GM19025 (cell line): ENCODE measurements at regions not wholly inside any gene's neighbourhood (a gene's known extent, or its start where the extent isn't known, plus 50 kb on each side); places are given as distances from the start of the nearest gene placed in this dataset.

Experiments
- ATAC-seq: cut with Tn5 transposase; IDR thresholded peaks from one replicate; pipeline ENCODE4 v1.9.1; 2021; ENCODE audit warnings: mild to moderate bottlenecking, low read depth, moderate library complexity; ENCODE audit not compliant: unreplicated experiment

DNA sequence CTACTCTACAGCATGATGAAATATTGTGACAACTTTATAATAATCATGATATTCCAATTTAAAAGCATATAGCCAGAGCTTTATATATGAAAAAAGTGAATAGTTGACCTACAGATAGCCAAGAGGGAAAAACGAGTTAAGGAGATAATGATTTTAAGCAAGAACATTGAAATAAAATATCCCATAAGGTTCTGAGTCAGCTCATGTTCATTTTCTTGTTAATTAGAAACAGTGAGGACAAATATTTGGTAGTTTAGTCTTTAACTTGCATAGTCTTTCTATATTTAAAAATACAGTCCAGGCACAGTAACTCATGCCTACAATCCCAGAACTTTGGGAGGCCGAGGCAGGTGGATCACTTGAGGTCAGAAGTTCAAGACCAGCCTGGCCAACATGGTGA lies 55.8 kb upstream of the CDH6 start:
- no peak for ATAC-seq

- no peak for ATAC-seq
Observed at GRCh38 chr5:31135542-31135941, 57.9 kb upstream of the CDH6 start.

- no peak for ATAC-seq
Observed at GRCh38 chr5:31133488-31133887, 60.0 kb upstream of the CDH6 start.

- no peak for ATAC-seq
Observed at GRCh38 chr5:31131381-31131891, 62.0 kb upstream of the CDH6 start.

- ATAC-seq: no peak
Observed at GRCh38 chr5:31130676-31131075, 62.8 kb upstream of the CDH6 start.

DNA sequence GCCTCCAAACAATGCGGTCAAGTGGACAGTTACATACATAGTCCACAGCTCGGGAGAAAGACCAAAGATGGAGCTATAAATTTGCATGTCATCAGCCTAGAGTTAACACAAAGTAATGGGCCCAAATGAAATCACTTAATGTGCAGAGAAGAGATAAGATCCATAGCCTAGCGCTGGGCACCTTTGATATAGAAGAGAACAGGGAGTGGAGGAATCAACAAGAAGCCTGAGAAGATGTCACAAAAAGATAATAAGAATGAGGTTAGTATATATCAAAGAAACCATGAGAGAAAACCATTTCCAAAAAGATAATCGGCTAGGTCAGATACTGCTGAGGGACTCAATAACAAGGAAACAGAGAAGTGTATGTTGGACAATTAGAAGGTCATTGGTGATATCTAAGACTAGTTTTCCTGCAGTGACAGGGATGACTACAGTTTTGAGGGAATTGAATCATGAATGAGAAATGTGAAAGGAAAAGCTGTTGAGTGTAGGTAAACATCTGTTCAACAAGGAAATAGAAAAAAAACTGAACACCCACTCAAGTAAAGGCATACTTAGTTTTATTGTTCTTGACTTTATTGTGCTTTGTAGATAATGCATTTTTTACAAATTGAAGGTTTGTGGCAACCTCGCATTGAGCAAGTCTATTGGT lies 68.7 kb upstream of the CDH6 start:
- ATAC-seq: no peak

GRCh38 chr5:31124026-31124425 lies 69.5 kb upstream of the CDH6 start:
- ATAC-seq: no peak

GRCh38 chr5:31122998-31123951 lies 70.2 kb upstream of the CDH6 start:
- ATAC-seq: no peak

DNA sequence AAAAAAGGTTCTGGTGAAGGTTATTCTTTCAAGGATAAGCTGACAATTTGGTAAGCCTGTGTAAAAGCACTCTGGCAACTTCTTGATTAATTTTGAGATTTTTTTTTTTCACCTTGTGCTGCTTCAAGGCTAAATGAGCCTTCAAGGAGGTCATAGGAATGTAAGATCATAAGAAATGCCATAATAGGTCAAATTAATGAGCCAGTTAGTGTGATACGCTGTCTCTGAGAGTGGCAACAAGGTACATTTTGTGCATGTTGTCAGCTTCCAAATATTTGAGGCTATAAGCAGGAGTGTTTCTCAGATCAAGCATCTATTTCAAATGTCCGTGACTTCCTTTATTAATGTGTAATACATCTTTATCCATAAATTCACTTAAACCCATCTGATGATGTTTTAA lies 72.3 kb upstream of the CDH6 start:
- ATAC-seq: no peak

- no peak for ATAC-seq
Observed at GRCh38 chr5:31120642-31120948, 72.9 kb upstream of the CDH6 start.

DNA sequence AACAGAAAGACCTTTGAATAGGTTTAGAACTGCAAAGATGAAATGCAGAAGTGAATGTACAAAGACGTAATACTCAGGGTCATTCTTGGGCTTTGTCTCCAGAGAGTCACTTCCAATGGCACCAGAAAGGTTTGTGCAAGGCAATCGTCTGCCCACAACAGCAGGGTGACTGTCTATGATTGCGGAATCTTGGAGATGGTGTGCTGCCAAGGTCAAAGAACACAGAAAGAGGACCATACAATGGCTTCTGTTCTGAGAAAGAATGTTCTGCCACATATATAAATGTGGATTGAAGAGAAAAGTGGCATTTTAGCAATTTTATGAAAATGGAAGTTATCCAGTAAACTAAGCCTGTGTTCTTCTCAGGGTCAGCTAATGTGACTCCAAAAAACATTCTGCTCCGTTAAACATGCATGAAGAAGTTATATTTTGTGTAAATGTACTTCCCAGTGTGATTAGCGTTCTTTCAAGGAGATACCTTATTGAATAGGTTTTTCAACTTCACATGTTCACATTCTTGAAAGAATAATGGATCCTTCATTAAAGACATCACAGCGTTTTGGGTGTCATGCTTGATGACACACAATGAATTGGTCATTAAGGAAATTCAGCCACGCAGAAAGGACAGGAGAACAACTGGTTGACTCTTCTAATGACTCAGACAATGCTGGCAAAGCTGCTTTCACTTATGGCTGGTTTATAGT lies 73.4 kb upstream of the CDH6 start:
- no peak for ATAC-seq

DNA sequence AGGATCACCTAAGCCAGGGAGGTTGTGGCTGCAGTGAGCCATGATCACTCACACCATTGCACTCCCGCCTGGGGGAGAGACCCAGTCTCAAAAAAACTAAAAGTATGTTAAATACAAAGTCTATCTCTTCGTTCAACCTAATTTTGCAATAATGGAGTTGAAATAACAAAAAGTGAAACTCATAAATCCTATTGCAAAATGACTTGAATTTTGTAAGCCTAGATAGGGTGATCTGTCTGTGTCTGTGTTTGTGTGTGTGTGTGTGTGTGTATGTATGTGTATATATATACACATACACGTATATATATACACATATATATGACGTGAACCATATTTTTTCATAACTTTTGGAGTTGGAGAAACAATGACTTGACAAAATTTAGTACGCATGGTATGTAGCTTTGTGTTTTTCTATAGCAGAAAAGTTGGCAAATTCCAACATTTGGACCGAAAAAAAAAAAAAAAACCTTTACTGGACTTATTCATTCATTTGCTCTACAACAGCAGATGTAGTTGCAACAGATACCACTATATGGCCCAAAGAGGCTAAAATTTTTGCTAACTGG lies 76.9 kb upstream of the CDH6 start:
- ATAC-seq: no peak

DNA sequence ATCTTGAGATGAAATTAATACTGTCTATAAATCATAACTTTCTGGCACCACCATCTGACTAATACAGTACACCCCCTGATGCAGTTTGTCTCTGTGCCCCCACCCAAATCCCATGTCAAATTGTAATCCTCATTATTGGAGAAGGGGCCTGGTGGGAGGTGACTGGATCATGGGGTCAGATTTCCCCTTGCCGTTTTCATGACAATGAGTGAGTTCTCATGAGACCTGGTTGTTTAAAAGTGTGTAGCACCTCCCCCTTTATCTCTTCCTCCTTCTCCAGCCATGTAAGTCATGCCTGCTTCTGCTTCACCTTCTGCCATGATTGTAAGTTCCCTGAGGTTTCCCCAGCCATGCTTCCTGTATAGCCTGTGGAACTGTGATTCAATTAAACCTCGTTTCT lies 78.7 kb upstream of the CDH6 start:
- no peak for ATAC-seq

- no peak for ATAC-seq
Observed at GRCh38 chr5:31113666-31114350, 79.7 kb upstream of the CDH6 start.

DNA sequence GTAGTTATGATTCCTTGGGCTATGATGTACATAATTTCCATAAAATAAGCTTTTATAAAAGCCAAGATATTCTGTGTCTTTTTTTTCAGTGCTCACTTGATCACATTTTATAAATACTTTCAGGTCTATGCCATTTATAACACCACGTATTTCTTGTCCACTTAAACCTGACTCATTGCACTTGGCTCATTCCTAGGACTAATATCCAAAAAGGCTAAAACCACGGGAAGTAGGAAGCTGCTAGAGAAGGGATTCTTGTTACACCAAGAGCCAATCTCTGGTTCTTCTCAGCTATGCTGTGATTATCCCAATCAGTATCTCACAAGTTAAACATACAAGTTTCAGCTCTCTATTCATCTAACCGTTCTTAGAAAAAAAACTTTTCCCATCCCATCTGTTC lies 80.4 kb upstream of the CDH6 start:
- ATAC-seq: no peak

- ATAC-seq: no peak
Observed at GRCh38 chr5:31107091-31107518, 86.4 kb upstream of the CDH6 start.

DNA sequence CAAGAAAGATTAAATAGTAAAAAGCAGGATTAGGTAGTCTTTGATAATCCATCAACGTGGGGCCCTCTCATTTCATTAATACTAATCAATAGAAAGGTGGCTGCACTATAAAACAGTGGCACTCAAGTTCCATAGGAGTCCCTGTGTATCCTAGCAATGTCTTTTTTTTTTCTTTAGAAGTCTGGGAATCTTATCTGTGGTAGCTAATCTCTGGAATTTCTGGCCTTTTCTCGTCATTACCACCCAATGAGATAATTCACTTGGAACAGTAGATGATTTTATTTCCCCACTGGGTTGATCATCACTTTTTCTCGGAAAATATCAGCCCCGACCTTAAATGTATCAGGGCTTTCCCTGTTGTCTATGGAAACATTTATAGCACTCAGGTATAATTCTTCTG lies 86.8 kb upstream of the CDH6 start:
- ATAC-seq: no peak

DNA sequence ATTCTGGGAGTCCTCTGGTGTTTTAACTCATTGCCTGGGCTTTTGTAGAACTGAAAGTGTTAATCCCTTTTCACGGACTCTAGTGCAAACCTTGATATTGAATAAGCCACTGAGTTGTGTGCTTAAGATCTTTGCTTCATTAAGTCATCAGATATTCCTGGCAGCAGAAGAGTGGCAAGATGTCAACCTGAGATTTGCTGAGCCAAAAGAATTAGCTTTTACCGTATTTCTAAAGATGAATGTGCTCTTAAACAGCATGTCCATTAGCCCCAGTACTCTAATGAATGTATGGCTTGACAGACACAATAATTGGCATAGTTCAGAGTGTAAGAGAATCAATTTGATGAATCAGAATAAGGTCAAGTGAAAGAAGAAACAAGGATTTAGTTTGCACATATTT lies 87.2 kb upstream of the CDH6 start:
- ATAC-seq: no peak

DNA sequence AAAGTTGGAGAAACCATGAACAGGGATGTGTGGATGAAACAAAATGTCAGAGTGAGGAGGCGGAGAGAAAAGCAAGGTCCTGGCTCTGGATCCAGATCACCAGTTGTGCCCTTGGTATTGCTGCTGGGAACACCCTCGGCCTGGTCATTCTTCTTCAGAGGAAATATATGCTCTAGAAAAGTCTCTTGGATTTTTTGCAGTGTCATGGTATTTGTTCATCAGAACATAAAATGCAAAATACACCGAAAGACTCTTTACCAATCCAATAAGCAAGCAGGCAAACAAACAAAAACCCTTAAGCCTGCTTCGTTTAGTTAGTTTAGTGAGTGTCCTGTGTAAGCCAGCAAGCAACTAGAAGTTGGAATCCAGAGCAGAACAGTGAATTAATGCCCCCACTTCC lies 88.7 kb upstream of the CDH6 start:
- no peak for ATAC-seq

- ATAC-seq: no peak
Observed at GRCh38 chr5:31100781-31101310, 92.6 kb upstream of the CDH6 start.
